Uterus (tissue), 2 donors: ENCODE measurements at regions not wholly inside any gene's neighbourhood (a gene's known extent, or its start where the extent isn't known, plus 50 kb on each side); places are given as distances from the start of the nearest gene placed in this dataset.

Source experiments
- CTCF ChIP-seq, 4 experiments: fragments of 200-600 bp in 2 of 4; fragments of 450-650 bp in 2 of 4; sonication (generic) in 2 of 4; IDR thresholded peaks; one replicate each; pipeline ENCODE4 v1.5.1; 2016 to 2019; ENCODE audit warnings: antibody characterized with exemption in 4 of 4, mild to moderate bottlenecking in 2 of 4, moderate library complexity in 1 of 4
- POLR2A ChIP-seq, 2 donors: fragments of 450-650 bp; IDR thresholded peaks; one replicate each; pipeline ENCODE4 v1.6.1; 2016; ENCODE audit warnings: antibody characterized with exemption in 2 of 2, mild to moderate bottlenecking in 1 of 2, moderate library complexity in 1 of 2

- TF ChIP-seq CTCF (IDR thresholded peaks at IDR 0.05) (no peak), POLR2A (IDR thresholded peaks at IDR 0.05) (no peak)
Measured at GRCh38 chr4:170750519-170750918, 660.8 kb upstream of the AADAT start.
